H9 (cell line): ENCODE measurements at regions not wholly inside any gene's neighbourhood (a gene's known extent, or its start where the extent isn't known, plus 50 kb on each side); places are given as distances from the start of the nearest gene placed in this dataset.

Source experiments
- DNase-seq: peaks from one replicate; pipeline ENCODE4 v3.0.0-alpha.2; 2017
- H2AFZ ChIP-seq: one replicate; pipeline ENCODE4 v1.6.1; 2013; ENCODE audit warnings: mild to moderate bottlenecking, low read length, control low read depth, moderate library complexity
- H2AK5ac ChIP-seq: 2 replicates; pipeline ENCODE4 v1.6.1; 2013; ENCODE audit warnings: low read length, control low read depth, mixed read lengths; ENCODE audit not compliant: insufficient read length
- H2BK120ac ChIP-seq: one replicate; pipeline ENCODE4 v1.6.1; 2013; ENCODE audit warnings: low read depth, mild to moderate bottlenecking, low read length, control low read depth, inconsistent platforms; ENCODE audit not compliant: poor library complexity, severe bottlenecking
- H2BK12ac ChIP-seq: 2 replicates; pipeline ENCODE4 v1.6.1; 2013; ENCODE audit warnings: low read length, control low read depth, mixed read lengths, low read depth; ENCODE audit not compliant: insufficient read length
- H2BK15ac ChIP-seq: 2 replicates; pipeline ENCODE4 v1.6.1; 2013; ENCODE audit warnings: low read depth, low read length, control low read depth
- H2BK20ac ChIP-seq: one replicate; pipeline ENCODE4 v1.6.1; 2013; ENCODE audit warnings: low read depth, mild to moderate bottlenecking, low read length, control low read depth, inconsistent platforms; ENCODE audit not compliant: poor library complexity, severe bottlenecking
- H2BK5ac ChIP-seq: 2 replicates; pipeline ENCODE4 v1.6.1; 2013; ENCODE audit warnings: low read length, control low read depth, mixed read lengths; ENCODE audit not compliant: insufficient read length
- H3K14ac ChIP-seq: 2 replicates; pipeline ENCODE4 v1.6.1; 2013; ENCODE audit warnings: low read length, control low read depth; ENCODE audit not compliant: insufficient read depth
- H3K18ac ChIP-seq: 2 replicates; pipeline ENCODE4 v1.6.1; 2013; ENCODE audit warnings: low read depth, mild to moderate bottlenecking, mixed read lengths, low read length, control low read depth; ENCODE audit not compliant: insufficient read length
- H3K23ac ChIP-seq: 2 replicates; pipeline ENCODE4 v1.6.1; 2013; ENCODE audit warnings: low read length, control low read depth, mixed read lengths, low read depth; ENCODE audit not compliant: insufficient read length
- H3K23me2 ChIP-seq: 2 replicates; pipeline ENCODE4 v1.6.1; 2013; ENCODE audit warnings: low read depth, mild to moderate bottlenecking, mixed read lengths, low read length, control low read depth; ENCODE audit not compliant: insufficient read length, poor library complexity, severe bottlenecking
- H3K27ac ChIP-seq: 2 replicates; pipeline ENCODE4 v1.5.1; 2013; ENCODE audit warnings: low read length, control low read depth, mixed read lengths, low read depth; ENCODE audit not compliant: insufficient read length
- H3K27me3 ChIP-seq: 2 replicates; pipeline ENCODE4 v1.6.1; 2013; ENCODE audit warnings: low read length, control low read depth, inconsistent platforms; ENCODE audit not compliant: insufficient read depth
- H3K4ac ChIP-seq: 2 replicates; pipeline ENCODE4 v1.6.1; 2013; ENCODE audit warnings: low read depth, mild to moderate bottlenecking, control low read depth, inconsistent platforms, low read length, moderate library complexity
- H3K4me1 ChIP-seq: 2 replicates; pipeline ENCODE4 v1.6.1; 2013; ENCODE audit warnings: low read length, control low read depth, inconsistent platforms; ENCODE audit not compliant: insufficient read depth
- H3K4me2 ChIP-seq: 2 replicates; pipeline ENCODE4 v1.6.1; 2013; ENCODE audit warnings: low read length, control low read depth, mixed read lengths; ENCODE audit not compliant: insufficient read length, insufficient read depth
- H3K56ac ChIP-seq: 2 replicates; pipeline ENCODE4 v1.6.1; 2013; ENCODE audit warnings: low read depth, mild to moderate bottlenecking, mixed read lengths, low read length, control low read depth; ENCODE audit not compliant: insufficient read length
- H3K79me1 ChIP-seq: 2 replicates; pipeline ENCODE4 v1.6.1; 2013; ENCODE audit warnings: low read depth, mild to moderate bottlenecking, moderate library complexity, low read length, control low read depth, inconsistent platforms; ENCODE audit not compliant: insufficient read depth, poor library complexity, severe bottlenecking
- H3K79me2 ChIP-seq: 2 replicates; pipeline ENCODE4 v1.6.1; 2013; ENCODE audit warnings: low read length, control low read depth, inconsistent platforms; ENCODE audit not compliant: insufficient read depth
- H3K9ac ChIP-seq: 2 replicates; pipeline ENCODE4 v1.6.1; 2013; ENCODE audit warnings: low read length, control low read depth, mixed read lengths; ENCODE audit not compliant: insufficient read length; ENCODE audit errors: extremely low read depth
- H3K9me3 ChIP-seq: one replicate; pipeline ENCODE4 v1.6.1; 2013; ENCODE audit warnings: low read depth, low read length, inconsistent platforms; ENCODE audit not compliant: control insufficient read depth
- H3T11ph ChIP-seq: one replicate; pipeline ENCODE4 v1.6.1; 2013; ENCODE audit warnings: mild to moderate bottlenecking, low read length, control low read depth, inconsistent platforms
- H4K20me1 ChIP-seq: one replicate; pipeline ENCODE4 v1.6.1; 2013; ENCODE audit not compliant: control insufficient read depth, insufficient read length, insufficient read depth
- H4K5ac ChIP-seq: 2 replicates; pipeline ENCODE4 v1.6.1; 2013; ENCODE audit warnings: low read depth, mild to moderate bottlenecking, mixed read lengths, low read length, control low read depth; ENCODE audit not compliant: insufficient read length
- H4K8ac ChIP-seq: replicated peaks from 2 replicates; pipeline ENCODE4 v1.6.1; 2013; ENCODE audit warnings: low read length, control low read depth, mixed read lengths, low read depth; ENCODE audit not compliant: insufficient read length
- H4K91ac ChIP-seq: 2 replicates; pipeline ENCODE4 v1.6.1; 2013; ENCODE audit warnings: low read depth, mild to moderate bottlenecking, moderate library complexity, mixed read lengths, low read length, control low read depth; ENCODE audit not compliant: insufficient read length
- H3K27ac Mint-ChIP-seq, 3 experiments: 2 replicates in 2 of 3; 3 replicates in 1 of 3; pipeline ENCODE4 v1.8.0; 2020 to 2021; ENCODE audit warnings: mixed read lengths in 3 of 3, mild to moderate bottlenecking in 1 of 3, moderate library complexity in 1 of 3
- H3K27me3 Mint-ChIP-seq: 2 replicates; pipeline ENCODE4 v1.8.0; 2021; ENCODE audit warnings: low read depth, mild to moderate bottlenecking, moderate library complexity, mixed read lengths
- H3K36me3 Mint-ChIP-seq, 3 experiments: 2 replicates in 2 of 3; 3 replicates in 1 of 3; pipeline ENCODE4 v1.8.0; 2020 to 2021; ENCODE audit warnings: low read depth in 3 of 3, mixed read lengths in 3 of 3; ENCODE audit not compliant: insufficient read depth in 1 of 3
- H3K4me1 Mint-ChIP-seq, 2 experiments: 2 replicates each; pipeline ENCODE4 v1.8.0; 2020; ENCODE audit warnings: mixed read lengths in 2 of 2
- H3K4me3 Mint-ChIP-seq, 2 experiments: 2 replicates in 1 of 2; 3 replicates in 1 of 2; pipeline ENCODE4 v1.8.0; 2020 to 2021; ENCODE audit warnings: mild to moderate bottlenecking in 2 of 2, mixed read lengths in 2 of 2, moderate library complexity in 1 of 2
- H3K9me3 Mint-ChIP-seq, 2 experiments: 2 replicates in 1 of 2; 3 replicates in 1 of 2; pipeline ENCODE4 v1.8.0; 2020; ENCODE audit warnings: mild to moderate bottlenecking in 2 of 2, mixed read lengths in 2 of 2, moderate library complexity in 1 of 2
- TF ChIP-seq, protein P1 (sequence below): fragments of 200-600 bp; sonication (generic); conservative IDR thresholded peaks from 3 replicates; pipeline ENCODE4 v1.8.0; 2021; ENCODE audit warnings: antibody characterized with exemption, mild to moderate bottlenecking

DNA sequence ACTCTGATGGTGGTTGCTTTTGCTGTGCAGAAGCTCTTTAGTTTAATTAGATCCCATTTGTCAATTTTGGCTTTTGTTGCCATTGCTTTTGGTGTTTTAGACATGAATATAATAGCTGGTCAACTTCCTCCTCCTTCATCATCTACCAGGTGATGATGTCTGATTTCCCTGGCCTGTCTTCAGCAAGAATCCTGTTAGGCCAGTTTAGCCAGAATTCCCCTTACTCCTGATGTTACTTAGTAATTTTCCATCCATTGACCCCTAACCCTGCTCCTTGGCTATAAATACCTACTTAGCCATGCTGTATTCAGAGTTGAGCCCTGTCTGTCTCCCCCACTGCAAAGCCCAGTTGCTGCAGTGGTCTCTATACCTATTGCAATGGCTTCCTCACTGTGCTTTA is 91.4 kb downstream of the ZNF777 start:
- Histone ChIP-seq H3T11ph (no peak overlapping the region), H2BK12ac (no peak overlapping the region), H3K4ac (no peak overlapping the region), H4K5ac (no peak overlapping the region), H4K8ac (no peak overlapping the region), H3K9me3 (peaks cover 5% of the 10 kb centered on the region), H3K79me1 (no peaks in the 10 kb centered on the region), H3K9ac (no peak overlapping the region), H2AFZ (no peak overlapping the region), H3K23me2 (no peaks in the 10 kb centered on the region), H3K4me2 (no peak overlapping the region), H3K14ac (no peak overlapping the region), H3K23ac (no peak overlapping the region), H3K4me1 (no peaks in the 10 kb centered on the region), H4K20me1 (no peaks in the 10 kb centered on the region), H2BK120ac (no peak overlapping the region), H3K27me3 (no peaks in the 10 kb centered on the region), H3K79me2 (no peaks in the 10 kb centered on the region), H2AK5ac (no peak overlapping the region), H2BK20ac (no peak overlapping the region), H4K91ac (no peak overlapping the region), H3K18ac (no peak overlapping the region), H2BK15ac (no peak overlapping the region), H2BK5ac (no peak overlapping the region), H3K56ac (no peak overlapping the region), H3K27ac (no peak overlapping the region)
- peaks cover 2 to 14% (median 13%) of the 10 kb centered on the region in 3 experiments; a peak in 6 of 7 replicates for H3K36me3 Mint-ChIP-seq
- H3K27me3 Mint-ChIP-seq, result peaks cover 24% of the 10 kb centered on the region
- H3K27ac Mint-ChIP-seq, result no peak overlapping the region
- TF ChIP-seq, protein P1, sequence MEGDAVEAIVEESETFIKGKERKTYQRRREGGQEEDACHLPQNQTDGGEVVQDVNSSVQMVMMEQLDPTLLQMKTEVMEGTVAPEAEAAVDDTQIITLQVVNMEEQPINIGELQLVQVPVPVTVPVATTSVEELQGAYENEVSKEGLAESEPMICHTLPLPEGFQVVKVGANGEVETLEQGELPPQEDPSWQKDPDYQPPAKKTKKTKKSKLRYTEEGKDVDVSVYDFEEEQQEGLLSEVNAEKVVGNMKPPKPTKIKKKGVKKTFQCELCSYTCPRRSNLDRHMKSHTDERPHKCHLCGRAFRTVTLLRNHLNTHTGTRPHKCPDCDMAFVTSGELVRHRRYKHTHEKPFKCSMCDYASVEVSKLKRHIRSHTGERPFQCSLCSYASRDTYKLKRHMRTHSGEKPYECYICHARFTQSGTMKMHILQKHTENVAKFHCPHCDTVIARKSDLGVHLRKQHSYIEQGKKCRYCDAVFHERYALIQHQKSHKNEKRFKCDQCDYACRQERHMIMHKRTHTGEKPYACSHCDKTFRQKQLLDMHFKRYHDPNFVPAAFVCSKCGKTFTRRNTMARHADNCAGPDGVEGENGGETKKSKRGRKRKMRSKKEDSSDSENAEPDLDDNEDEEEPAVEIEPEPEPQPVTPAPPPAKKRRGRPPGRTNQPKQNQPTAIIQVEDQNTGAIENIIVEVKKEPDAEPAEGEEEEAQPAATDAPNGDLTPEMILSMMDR, result no peak
- H3K9me3 Mint-ChIP-seq, result peaks cover 21 to 22% of the 10 kb centered on the region in 2 experiments
- DNase-seq, result no peak
- peaks cover 0 to 5% of the 10 kb centered on the region in 2 experiments; a peak in 2 of 4 replicates for H3K4me1 Mint-ChIP-seq
- H3K4me3 Mint-ChIP-seq, result no peak overlapping the region
